ENCODE measurements at regions not wholly inside any gene's neighbourhood (a gene's known extent, or its start where the extent isn't known, plus 50 kb on each side); places are given as distances from the start of the nearest gene placed in this dataset.

DNA sequence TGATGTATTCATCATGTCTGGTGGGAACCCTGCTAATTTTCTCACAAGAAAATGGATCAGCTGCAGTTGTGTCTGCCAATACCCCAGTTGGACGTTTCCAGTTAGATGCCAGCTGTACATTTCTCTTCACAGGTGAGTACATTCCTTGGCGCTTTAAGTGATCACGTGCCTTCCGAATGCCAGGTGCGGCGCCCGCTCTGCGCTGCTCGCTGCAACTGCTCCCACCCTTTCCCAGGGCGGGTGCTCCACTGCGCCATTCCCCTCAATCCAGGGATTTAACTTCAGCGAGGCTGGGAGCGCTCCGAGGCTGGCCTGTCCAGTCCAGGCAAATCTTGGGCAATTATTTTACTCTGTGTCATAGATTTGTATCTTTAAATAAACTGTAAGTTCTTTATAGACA, 225.0 kb upstream of the RAB6C start:
- Histone ChIP-seq H3K27ac (replicated peaks) (no peak overlapping the region), H3K27me3 (ENCODE audit: insufficient read depth, poor library complexity, severe bottlenecking) (no peaks in the 10 kb centered on the region), H3K4me3 (replicated peaks; ENCODE audit: insufficient read depth, low read length) (no peak overlapping the region)
- DNase-seq (ENCODE audit: low read depth in 1 of 2, low spot score in 1 of 2): no peak
- no peak for TF ChIP-seq POLR2AphosphoS5 (IDR thresholded peaks at IDR 0.05; ENCODE audit: low read depth)

DNA sequence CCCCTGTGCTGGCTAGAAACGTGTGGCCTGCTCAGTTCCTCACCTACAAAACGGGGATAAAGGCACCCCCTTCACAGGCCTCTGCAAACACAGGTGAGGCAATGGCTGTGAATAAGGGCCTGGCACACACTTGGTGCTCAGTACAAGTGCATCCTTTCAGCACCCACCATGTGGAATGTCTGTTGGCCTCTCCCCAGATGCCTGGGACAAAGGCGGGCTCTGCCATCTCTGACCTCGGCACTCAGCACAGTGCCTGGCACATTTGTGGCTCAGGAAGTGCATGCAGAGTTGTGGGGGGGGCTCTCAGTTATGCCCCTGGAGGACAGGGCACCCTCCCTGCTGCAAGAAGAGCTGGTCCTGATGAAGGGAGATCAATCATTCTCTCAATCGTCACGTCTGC, 224.6 kb upstream of the RAB6C start:
- no peak for TF ChIP-seq POLR2AphosphoS5 (IDR thresholded peaks at IDR 0.05; ENCODE audit: low read depth)
- TF ChIP-seq SPI1 (IDR thresholded peaks at IDR 0.05; ENCODE audit: borderline replicate concordance, low read depth): no peak
- TF ChIP-seq, protein P1, sequence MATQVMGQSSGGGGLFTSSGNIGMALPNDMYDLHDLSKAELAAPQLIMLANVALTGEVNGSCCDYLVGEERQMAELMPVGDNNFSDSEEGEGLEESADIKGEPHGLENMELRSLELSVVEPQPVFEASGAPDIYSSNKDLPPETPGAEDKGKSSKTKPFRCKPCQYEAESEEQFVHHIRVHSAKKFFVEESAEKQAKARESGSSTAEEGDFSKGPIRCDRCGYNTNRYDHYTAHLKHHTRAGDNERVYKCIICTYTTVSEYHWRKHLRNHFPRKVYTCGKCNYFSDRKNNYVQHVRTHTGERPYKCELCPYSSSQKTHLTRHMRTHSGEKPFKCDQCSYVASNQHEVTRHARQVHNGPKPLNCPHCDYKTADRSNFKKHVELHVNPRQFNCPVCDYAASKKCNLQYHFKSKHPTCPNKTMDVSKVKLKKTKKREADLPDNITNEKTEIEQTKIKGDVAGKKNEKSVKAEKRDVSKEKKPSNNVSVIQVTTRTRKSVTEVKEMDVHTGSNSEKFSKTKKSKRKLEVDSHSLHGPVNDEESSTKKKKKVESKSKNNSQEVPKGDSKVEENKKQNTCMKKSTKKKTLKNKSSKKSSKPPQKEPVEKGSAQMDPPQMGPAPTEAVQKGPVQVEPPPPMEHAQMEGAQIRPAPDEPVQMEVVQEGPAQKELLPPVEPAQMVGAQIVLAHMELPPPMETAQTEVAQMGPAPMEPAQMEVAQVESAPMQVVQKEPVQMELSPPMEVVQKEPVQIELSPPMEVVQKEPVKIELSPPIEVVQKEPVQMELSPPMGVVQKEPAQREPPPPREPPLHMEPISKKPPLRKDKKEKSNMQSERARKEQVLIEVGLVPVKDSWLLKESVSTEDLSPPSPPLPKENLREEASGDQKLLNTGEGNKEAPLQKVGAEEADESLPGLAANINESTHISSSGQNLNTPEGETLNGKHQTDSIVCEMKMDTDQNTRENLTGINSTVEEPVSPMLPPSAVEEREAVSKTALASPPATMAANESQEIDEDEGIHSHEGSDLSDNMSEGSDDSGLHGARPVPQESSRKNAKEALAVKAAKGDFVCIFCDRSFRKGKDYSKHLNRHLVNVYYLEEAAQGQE (IDR thresholded peaks at IDR 0.05; ENCODE audit: insufficient replicate concordance, low read depth): no peak
- TF ChIP-seq, protein P2, sequence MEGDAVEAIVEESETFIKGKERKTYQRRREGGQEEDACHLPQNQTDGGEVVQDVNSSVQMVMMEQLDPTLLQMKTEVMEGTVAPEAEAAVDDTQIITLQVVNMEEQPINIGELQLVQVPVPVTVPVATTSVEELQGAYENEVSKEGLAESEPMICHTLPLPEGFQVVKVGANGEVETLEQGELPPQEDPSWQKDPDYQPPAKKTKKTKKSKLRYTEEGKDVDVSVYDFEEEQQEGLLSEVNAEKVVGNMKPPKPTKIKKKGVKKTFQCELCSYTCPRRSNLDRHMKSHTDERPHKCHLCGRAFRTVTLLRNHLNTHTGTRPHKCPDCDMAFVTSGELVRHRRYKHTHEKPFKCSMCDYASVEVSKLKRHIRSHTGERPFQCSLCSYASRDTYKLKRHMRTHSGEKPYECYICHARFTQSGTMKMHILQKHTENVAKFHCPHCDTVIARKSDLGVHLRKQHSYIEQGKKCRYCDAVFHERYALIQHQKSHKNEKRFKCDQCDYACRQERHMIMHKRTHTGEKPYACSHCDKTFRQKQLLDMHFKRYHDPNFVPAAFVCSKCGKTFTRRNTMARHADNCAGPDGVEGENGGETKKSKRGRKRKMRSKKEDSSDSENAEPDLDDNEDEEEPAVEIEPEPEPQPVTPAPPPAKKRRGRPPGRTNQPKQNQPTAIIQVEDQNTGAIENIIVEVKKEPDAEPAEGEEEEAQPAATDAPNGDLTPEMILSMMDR (IDR thresholded peaks at IDR 0.05; ENCODE audit: insufficient read depth, low read length): no peak
- TF ChIP-seq GABPA (IDR thresholded peaks at IDR 0.05; ENCODE audit: low read depth): no peak
- no peak overlapping the region for H3K27ac ChIP-seq (replicated peaks)
- H3K4me3 ChIP-seq (replicated peaks; ENCODE audit: insufficient read depth, low read length): no peak overlapping the region
- no peak for DNase-seq (ENCODE audit: low read depth in 1 of 2, low spot score in 1 of 2)
- H3K27me3 ChIP-seq (ENCODE audit: insufficient read depth, poor library complexity, severe bottlenecking): no peaks in the 10 kb centered on the region

DNA sequence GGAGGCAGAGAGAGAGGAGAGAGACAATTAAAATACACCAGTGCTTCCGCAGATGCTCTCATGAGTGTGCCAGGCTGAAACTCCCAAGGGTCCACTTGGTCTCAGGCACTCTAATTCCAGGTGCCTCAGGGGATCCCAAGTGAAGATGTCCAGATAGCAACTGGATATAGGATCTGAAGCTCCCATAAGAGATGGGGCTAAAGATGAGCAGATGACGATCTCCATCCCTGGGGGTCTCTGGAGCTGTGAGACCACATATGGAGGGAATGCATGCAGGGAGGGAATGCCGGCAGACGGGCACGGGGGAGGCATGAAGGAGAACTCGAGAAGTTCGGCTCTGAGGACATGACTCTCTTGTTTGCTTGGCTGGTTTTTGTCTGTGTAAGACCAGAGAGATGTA, 223.7 kb upstream of the RAB6C start:
- Histone ChIP-seq H3K4me3 (replicated peaks; ENCODE audit: insufficient read depth, low read length) (no peak overlapping the region), H3K27ac (replicated peaks) (no peak overlapping the region), H3K27me3 (ENCODE audit: insufficient read depth, poor library complexity, severe bottlenecking) (no peaks in the 10 kb centered on the region)
- TF ChIP-seq, protein P2 (IDR thresholded peaks at IDR 0.05; ENCODE audit: insufficient read depth, low read length): no peak
- TF ChIP-seq POLR2AphosphoS5 (IDR thresholded peaks at IDR 0.05; ENCODE audit: low read depth): no peak
- no peak for TF ChIP-seq SPI1 (IDR thresholded peaks at IDR 0.05; ENCODE audit: borderline replicate concordance, low read depth)
- no peak for TF ChIP-seq GABPA (IDR thresholded peaks at IDR 0.05; ENCODE audit: low read depth)
- TF ChIP-seq, protein P1 (IDR thresholded peaks at IDR 0.05; ENCODE audit: insufficient replicate concordance, low read depth): no peak
- no peak for DNase-seq (ENCODE audit: low read depth in 1 of 2, low spot score in 1 of 2)

DNA sequence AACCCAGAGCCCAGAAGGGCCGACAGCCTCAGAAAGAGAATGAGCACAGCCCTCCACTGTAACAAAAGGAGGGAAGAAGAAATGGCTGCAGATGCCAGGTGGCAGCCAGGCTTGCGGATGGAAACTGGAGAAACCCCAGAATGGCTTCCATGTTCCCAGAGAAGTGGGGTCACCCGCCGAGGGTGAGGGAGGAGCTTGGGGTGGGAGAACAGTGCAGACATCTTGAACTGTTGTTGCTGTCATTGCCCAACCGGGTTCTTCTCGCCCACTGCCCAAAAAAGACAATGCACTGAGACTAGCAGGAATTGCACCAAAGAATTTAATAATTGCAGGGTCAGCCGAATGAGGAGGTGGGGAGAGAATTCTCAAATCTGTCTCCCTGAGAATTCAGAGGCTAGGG, 223.2 kb upstream of the RAB6C start:
- Histone ChIP-seq H3K27me3 (ENCODE audit: insufficient read depth, poor library complexity, severe bottlenecking) (no peaks in the 10 kb centered on the region), H3K27ac (replicated peaks) (no peak overlapping the region), H3K4me3 (replicated peaks; ENCODE audit: insufficient read depth, low read length) (no peak overlapping the region)
- TF ChIP-seq, protein P1 (IDR thresholded peaks at IDR 0.05; ENCODE audit: insufficient replicate concordance, low read depth): no peak
- TF ChIP-seq POLR2AphosphoS5 (IDR thresholded peaks at IDR 0.05; ENCODE audit: low read depth): no peak
- no peak for TF ChIP-seq SPI1 (IDR thresholded peaks at IDR 0.05; ENCODE audit: borderline replicate concordance, low read depth)
- no peak for TF ChIP-seq GABPA (IDR thresholded peaks at IDR 0.05; ENCODE audit: low read depth)
- TF ChIP-seq, protein P2 (IDR thresholded peaks at IDR 0.05; ENCODE audit: insufficient read depth, low read length): no peak
- no peak for DNase-seq (ENCODE audit: low read depth in 1 of 2, low spot score in 1 of 2)

Data from HL-60 (cell line).